T47D (cell line): ENCODE measurements at regions not wholly inside any gene's neighbourhood (a gene's known extent, or its start where the extent isn't known, plus 50 kb on each side); places are given as distances from the start of the nearest gene placed in this dataset.
A peak's percentile ranks its signal among the peaks of the same experiment; 100 is the strongest.
"Not testable (repeated sequence)": the region's sequence is repeated elsewhere in the genome, so short reads cannot be mapped to it uniquely, and the experiment has no call there.

ENCODE experiments used
- DNase-seq, 2 experiments: peaks; one replicate each; pipeline versions ENCODE4 v3.0.0 to v3.0.0-alpha.2; 2011 to 2012; ENCODE audit warnings: low read depth in 1 of 2, low spot score in 1 of 2
- JUND ChIP-seq: IDR thresholded peaks from 2 replicates; pipeline ENCODE4 v1.6.1; 2012; ENCODE audit warnings: low read depth
- in situ Hi-C: cut with HindIII; loops from 2 replicates; pipeline ENCODE4 v1.10.0; 2016; ENCODE audit warnings: low sequenced_read_pairs, low pct_unique_long_range_greater_than_20kb

DNA sequence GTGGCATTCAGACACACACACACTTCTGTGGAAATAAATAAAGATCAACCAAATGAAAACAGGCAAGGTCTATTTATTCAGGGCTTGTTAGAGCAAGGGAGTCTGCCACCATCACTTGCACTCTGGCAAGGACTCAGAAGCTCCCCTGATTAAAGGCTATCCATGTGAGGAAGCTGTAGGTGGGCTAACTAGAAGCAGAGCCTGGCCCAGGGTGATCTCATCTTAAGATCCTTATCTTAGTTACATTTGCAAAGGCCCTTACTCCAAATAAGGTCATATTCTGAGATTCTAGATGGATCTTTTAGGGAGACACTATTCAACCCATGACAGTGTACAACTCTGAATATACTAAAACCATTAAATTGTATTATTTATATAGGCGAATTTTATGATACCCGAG, 190.0 kb upstream of the SRD5A2 start:
- TF ChIP-seq JUND: no peak
- DNase-seq: no peak

GRCh38 chr2:31765078-31765945, 184.6 kb upstream of the SRD5A2 start:
- DNase-seq: no peak
- in situ Hi-C loops: no loop called here
- no peak for TF ChIP-seq JUND

More for the DNA sequence above, 190.0 kb upstream of the SRD5A2 start:
- in situ Hi-C loops: no loop called here

GRCh38 chr2:31764169-31764568, 183.4 kb upstream of the SRD5A2 start:
- in situ Hi-C loops: no loop called here
- no peak for DNase-seq
- no peak for TF ChIP-seq JUND

DNA sequence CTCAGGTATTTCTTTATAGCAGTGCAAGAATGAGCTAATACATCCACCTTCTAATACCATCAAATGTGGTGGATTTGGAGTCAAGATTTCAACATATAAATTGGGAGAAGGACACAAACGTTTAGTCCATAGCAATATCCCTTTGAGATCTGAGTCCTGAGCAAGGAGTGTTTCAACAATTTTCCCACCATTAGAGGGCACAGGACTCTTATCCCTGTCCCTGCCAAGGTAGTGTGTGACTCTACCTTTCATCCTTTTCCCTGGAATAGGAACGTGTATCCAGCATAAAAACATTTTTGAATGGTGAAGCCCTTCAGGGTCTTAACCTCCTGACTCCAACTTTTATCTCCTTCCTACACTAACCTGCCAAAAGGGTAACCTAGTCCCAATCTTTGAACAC, 181.3 kb upstream of the SRD5A2 start:
- no peak for TF ChIP-seq JUND
- DNase-seq: peak in 1 of 2 experiments; percentile 24
- in situ Hi-C loops: no loop called here

DNA sequence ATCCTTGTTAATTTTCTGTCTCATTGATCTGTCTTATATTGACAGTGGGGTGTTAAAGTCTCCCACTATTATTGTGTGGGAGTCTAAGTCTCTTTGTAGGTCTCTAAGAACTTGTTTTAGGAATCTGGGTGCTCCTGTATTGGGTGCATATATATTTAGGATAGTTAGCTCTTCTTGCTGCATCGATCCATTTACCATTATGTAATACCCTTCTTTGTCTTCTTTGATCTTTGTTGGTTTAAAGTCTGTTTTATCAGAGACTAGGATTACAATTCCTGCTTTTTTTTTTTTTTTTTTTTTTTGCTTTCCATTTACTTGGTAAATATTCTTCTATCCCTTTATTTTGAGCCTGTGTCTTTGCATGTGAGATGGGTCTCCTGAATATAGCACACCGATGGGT, 176.6 kb upstream of the SRD5A2 start:
- in situ Hi-C loops, DNase-seq: not testable (repeated sequence)

GRCh38 chr2:31748746-31749145, 168.0 kb upstream of the SRD5A2 start:
- in situ Hi-C loops, DNase-seq: not testable (repeated sequence)

- DNase-seq: no peak
- no peak for TF ChIP-seq JUND
- in situ Hi-C loops: no loop called here
Observed at GRCh38 chr2:31748041-31748440, 167.3 kb upstream of the SRD5A2 start.

- in situ Hi-C loops: no loop called here
- TF ChIP-seq JUND: no peak
- DNase-seq: no peak
Observed at GRCh38 chr2:31739161-31739560, 158.4 kb upstream of the SRD5A2 start.

DNA sequence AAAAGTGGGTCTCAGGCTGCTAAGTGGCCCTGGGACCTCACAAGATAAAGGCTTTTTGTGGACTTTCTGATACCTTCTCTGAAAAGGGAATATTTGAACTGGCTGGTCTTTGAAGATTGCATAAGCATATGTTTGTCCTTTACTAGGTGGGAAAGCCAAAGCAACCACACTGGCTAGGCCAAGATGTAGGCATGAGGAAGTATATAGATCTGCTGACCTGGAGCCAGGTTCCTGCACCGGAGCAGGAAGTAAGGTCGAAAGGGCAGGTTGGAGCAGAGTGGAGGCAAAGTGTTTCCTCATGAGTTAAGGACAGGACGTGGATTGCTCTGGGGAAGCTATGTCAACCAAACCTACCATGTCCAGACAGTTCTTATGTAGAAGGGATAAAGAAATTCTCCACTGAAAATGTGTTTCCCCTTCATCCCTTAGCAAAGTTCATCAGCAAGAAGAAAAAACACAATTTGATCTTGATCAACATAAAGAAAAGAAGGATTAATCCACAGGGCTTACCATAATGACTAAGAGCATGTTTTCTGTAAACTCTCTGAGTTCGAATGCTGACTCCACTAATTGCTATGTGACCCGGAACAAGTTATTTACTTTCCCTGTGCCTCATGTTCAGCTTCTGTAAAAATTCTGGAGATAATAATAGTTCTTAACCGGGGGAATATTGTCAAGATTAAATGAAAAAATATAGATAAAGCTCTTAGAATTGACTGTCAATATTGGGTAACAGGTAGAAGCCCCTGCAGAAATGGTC, 156.1 kb upstream of the SRD5A2 start:
- TF ChIP-seq JUND: no peak
- peak in 1 of 2 experiments; percentile 71 for DNase-seq
- in situ Hi-C loops: no loop called here

DNA sequence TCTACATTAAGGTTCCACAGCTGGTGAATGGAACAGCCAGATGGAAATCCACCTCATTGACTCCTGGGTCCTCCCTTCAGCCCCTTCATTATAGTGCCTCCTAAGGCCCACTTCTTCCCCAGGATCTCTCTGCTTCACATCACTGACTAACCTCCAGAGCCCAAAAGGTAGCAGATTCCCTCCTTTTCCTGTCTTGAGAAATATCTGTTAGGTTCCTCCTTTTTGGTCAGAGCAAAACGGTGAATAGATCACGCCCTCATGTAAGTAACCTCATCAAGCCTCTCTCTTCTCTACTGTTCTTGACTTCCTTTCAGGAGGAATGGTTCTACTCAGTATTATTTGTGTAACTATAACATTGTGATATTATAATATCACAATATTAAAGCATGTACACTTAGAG, 155.0 kb upstream of the SRD5A2 start:
- TF ChIP-seq JUND: no peak
- no peak for DNase-seq
- in situ Hi-C loops: no loop called here

DNA sequence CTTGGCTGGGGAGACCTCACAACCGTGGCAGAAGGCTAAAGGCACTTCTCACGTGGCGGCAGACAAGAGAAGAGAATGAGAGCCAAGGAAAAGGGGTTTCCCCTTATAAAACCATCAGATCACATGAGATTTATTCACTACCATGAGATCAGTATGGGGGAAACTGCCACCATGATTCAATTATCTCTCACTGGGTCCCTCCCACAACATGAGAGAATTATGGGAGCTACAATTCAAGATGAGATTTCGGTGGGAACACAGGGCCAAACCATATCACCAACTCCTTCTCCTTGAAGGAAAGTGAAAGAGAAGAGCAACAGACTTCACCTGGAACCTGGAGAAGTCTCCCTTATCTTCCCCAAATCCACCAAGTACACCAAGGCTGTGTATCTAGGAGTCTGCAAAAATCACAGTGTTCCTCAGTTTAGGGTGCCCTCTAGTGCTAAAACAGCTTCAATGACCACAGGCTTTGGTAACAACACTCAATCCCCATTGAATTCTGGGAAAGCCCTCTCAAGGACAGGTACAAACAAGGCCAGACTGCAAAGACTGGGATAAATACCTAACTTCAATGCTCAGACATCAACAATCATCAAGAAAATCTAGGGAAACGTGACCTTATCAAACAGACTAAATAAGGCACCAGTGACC, 148.8 kb upstream of the SRD5A2 start:
- TF ChIP-seq JUND: no peak
- DNase-seq: peak in 1 of 2 experiments; percentile 75
- in situ Hi-C loops: no loop called here

- no peak for TF ChIP-seq JUND
- in situ Hi-C loops: no loop called here
- no peak for DNase-seq
Observed at GRCh38 chr2:31729065-31729439, 148.3 kb upstream of the SRD5A2 start.
